ENCODE measurements at regions not wholly inside any gene's neighbourhood (a gene's known extent, or its start where the extent isn't known, plus 50 kb on each side); places are given as distances from the start of the nearest gene placed in this dataset.

DNA sequence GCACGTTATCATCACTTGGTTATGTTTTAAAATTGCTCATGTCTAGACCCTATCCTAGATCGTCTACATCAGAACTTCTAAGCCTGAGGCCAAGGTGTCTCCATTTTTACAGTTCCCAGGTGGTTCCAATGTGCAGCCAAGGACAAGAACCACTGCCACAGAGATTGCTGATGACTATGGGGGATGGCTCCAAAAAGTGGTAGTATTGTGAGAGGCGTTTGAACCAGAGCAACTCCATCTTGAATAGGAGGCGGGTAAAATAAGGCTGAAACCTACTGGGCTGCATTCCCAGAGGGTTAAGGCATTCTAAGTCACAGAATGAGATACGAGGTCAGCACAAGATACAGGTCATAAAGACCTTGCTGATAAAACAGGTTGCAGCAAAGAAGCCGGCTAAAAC is 195.6 kb upstream of the FOXN2 start:
- no peaks in the 10 kb centered on the region for H3K36me3 Mint-ChIP-seq (ENCODE audit: low read depth)
- TF ChIP-seq, protein P1, sequence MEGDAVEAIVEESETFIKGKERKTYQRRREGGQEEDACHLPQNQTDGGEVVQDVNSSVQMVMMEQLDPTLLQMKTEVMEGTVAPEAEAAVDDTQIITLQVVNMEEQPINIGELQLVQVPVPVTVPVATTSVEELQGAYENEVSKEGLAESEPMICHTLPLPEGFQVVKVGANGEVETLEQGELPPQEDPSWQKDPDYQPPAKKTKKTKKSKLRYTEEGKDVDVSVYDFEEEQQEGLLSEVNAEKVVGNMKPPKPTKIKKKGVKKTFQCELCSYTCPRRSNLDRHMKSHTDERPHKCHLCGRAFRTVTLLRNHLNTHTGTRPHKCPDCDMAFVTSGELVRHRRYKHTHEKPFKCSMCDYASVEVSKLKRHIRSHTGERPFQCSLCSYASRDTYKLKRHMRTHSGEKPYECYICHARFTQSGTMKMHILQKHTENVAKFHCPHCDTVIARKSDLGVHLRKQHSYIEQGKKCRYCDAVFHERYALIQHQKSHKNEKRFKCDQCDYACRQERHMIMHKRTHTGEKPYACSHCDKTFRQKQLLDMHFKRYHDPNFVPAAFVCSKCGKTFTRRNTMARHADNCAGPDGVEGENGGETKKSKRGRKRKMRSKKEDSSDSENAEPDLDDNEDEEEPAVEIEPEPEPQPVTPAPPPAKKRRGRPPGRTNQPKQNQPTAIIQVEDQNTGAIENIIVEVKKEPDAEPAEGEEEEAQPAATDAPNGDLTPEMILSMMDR (IDR thresholded peaks at IDR 0.05), result no peak
- H3K4me1 Mint-ChIP-seq (ENCODE audit: low read depth), result peaks cover 11% of the 10 kb centered on the region
- H3K27ac Mint-ChIP-seq, result no peak overlapping the region
- no peak for DNase-seq
- H3K27me3 Mint-ChIP-seq (ENCODE audit: insufficient read depth), result peaks cover 8% of the 10 kb centered on the region
- no peak overlapping the region for H3K4me3 Mint-ChIP-seq
- no peaks in the 10 kb centered on the region for H3K9me3 Mint-ChIP-seq

DNA sequence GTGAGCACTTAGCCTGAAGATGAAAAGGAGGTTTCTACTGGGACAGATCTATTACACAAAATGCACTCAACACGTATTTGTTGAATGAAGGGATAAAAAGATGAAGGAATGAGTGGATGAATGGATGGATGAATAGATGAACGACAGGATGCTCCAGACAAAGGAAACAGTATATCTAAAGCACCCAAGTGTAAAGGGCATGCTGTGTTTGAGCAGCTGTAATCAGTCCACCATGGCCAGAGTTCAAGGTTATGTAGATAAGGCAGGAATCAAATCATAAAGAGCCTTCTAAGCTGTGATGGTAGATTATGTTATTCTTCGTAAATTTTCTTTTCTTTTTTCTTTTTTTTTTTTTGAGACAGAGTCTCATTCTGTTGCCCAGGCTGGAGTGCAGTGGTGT is 194.4 kb upstream of the FOXN2 start:
- no peaks in the 10 kb centered on the region for H3K9me3 Mint-ChIP-seq
- no peak overlapping the region for H3K27ac Mint-ChIP-seq
- H3K4me3 Mint-ChIP-seq, result no peak overlapping the region
- TF ChIP-seq, protein P1 (IDR thresholded peaks at IDR 0.05), result no peak
- peaks cover 8% of the 10 kb centered on the region for H3K27me3 Mint-ChIP-seq (ENCODE audit: insufficient read depth)
- H3K4me1 Mint-ChIP-seq (ENCODE audit: low read depth), result peaks cover 10% of the 10 kb centered on the region
- no peak for DNase-seq
- H3K36me3 Mint-ChIP-seq (ENCODE audit: low read depth), result no peaks in the 10 kb centered on the region

GRCh38 chr2:48120759-48121242 is 193.7 kb upstream of the FOXN2 start:
- TF ChIP-seq, protein P1 (IDR thresholded peaks at IDR 0.05), result no peak
- no peaks in the 10 kb centered on the region for H3K9me3 Mint-ChIP-seq
- DNase-seq, result no peak
- peaks cover 10% of the 10 kb centered on the region for H3K4me1 Mint-ChIP-seq (ENCODE audit: low read depth)
- H3K4me3 Mint-ChIP-seq, result no peak overlapping the region
- H3K27me3 Mint-ChIP-seq (ENCODE audit: insufficient read depth), result peaks cover 8% of the 10 kb centered on the region
- H3K36me3 Mint-ChIP-seq (ENCODE audit: low read depth), result no peaks in the 10 kb centered on the region
- no peak overlapping the region for H3K27ac Mint-ChIP-seq

DNA sequence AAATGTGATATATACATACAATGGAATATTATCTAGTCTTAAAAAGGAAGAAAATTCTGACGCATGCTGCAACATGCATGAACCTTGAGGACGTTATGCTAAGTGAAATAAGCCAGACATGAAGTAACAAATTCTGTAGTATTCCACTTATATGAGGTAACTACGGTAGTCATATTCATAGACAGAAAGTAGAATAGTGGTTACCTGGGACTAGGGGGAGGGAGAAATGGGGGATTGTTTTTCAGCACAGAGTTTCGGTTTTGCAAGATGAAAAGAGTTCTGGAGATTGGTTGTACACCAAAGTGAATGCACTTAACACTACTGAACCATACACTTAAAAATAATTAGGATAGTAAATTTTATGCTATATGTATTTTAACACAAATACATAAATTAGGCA is 192.3 kb upstream of the FOXN2 start:
- H3K4me3 Mint-ChIP-seq, result no peak overlapping the region
- TF ChIP-seq, protein P1 (IDR thresholded peaks at IDR 0.05), result no peak
- no peaks in the 10 kb centered on the region for H3K36me3 Mint-ChIP-seq (ENCODE audit: low read depth)

DNA sequence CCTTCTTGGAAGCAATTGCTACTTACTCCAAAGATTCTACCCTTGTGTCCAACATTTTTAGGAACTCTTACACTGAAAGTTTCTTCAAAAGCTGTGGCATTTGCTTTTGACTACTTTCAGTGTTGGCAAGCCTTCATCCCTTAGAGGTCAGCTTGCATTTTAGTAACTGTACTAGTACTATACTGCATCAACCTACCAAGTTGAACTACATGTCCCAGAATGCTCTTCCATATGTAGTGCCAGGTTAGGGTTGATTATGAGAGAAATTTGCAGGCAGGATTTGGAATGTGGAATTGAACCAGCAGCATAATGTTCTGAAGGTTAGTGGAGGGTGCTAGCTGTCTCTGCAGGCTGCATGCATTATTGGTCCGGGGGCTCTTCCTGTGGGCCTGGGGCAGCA is 189.9 kb upstream of the FOXN2 start:
- Mint-ChIP-seq H3K27ac (no peak overlapping the region), H3K27me3 (ENCODE audit: insufficient read depth) (peaks cover 2% of the 10 kb centered on the region), H3K4me1 (ENCODE audit: low read depth) (peaks cover 10% of the 10 kb centered on the region), H3K4me3 (no peak overlapping the region; the same call in 1 of the 2 replicates), H3K9me3 (no peaks in the 10 kb centered on the region), H3K36me3 (ENCODE audit: low read depth) (no peaks in the 10 kb centered on the region)
- TF ChIP-seq, protein P1 (IDR thresholded peaks at IDR 0.05), result no peak
- DNase-seq, result no peak

More for the DNA sequence above, 192.3 kb upstream of the FOXN2 start:
- no peak for DNase-seq
- no peaks in the 10 kb centered on the region for H3K9me3 Mint-ChIP-seq
- peaks cover 10% of the 10 kb centered on the region for H3K4me1 Mint-ChIP-seq (ENCODE audit: low read depth)
- peaks cover 8% of the 10 kb centered on the region for H3K27me3 Mint-ChIP-seq (ENCODE audit: insufficient read depth)
- no peak overlapping the region for H3K27ac Mint-ChIP-seq

GRCh38 chr2:48126162-48126561 is 188.3 kb upstream of the FOXN2 start:
- peaks cover 10% of the 10 kb centered on the region for H3K4me1 Mint-ChIP-seq (ENCODE audit: low read depth)
- H3K27me3 Mint-ChIP-seq (ENCODE audit: insufficient read depth), result peaks cover 3% of the 10 kb centered on the region
- TF ChIP-seq, protein P1 (IDR thresholded peaks at IDR 0.05), result no peak
- H3K27ac Mint-ChIP-seq, result no peak overlapping the region
- H3K4me3 Mint-ChIP-seq, result no peak overlapping the region
- no peak for DNase-seq
- no peaks in the 10 kb centered on the region for H3K36me3 Mint-ChIP-seq (ENCODE audit: low read depth)
- no peaks in the 10 kb centered on the region for H3K9me3 Mint-ChIP-seq

Measured in HFFc6 (cell line).